GM15510 (cell line): ENCODE measurements at regions not wholly inside any gene's neighbourhood (a gene's known extent, or its start where the extent isn't known, plus 50 kb on each side); places are given as distances from the start of the nearest gene placed in this dataset.

ENCODE experiments used
- POLR2A ChIP-seq: IDR thresholded peaks from 3 replicates; pipeline ENCODE4 v1.6.1; 2011; ENCODE audit warnings: borderline replicate concordance; ENCODE audit not compliant: insufficient read length; ENCODE audit errors: extremely low read depth

DNA sequence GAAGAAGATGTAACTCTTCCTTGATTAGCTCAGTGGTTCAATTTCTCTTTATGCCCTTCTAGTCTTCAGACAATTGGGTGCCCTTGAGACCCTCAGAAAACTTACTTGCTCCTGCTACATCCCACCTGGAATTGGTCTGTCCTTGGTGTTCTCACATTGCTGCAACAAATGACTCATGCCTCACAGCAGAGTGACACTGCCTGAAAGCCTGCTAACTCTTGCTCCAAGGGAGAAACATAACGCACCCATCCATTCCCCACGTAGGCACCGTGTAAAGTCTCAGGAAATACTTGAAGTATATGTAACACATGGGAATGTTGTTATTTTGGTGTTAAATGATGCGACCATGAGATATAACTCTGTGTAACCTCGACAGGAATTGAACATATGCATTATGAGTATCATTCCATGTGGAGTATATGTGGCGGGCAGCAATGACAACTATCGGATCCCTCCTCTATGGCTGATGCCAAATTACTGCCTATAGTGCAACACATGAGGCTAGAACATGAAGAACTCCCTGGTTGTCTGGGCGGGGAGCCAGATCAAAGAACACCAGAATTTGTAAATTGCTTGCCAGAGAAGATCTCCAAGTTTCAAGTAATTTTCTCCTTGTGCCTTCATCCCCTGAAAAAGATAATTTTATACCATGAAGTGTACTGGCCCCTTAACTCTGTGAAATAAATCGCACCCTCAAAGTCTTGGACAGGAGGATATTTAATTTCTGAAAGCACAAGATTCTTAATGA lies 231.3 kb upstream of the STK26 start:
- no peak for TF ChIP-seq POLR2A

DNA sequence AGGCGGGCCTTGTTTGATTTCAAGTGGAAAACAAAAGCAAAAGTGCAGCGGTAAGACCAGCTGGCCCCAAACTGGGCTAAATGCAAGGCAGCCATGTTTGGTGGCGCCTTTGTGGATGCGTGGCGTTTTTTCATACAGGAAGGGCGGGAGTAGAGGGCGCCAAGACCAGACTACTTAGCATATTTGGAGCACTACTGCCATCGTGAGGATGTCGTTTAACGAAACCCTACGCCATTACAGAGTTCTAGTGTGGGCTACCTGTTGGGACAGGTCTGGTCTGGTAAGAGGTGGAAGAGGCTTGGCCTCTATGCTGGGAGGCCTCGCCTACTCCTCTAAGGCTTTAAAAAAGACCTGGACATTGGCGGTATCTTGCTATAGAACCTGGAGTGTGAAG lies 230.7 kb upstream of the STK26 start:
- no peak for TF ChIP-seq POLR2A

- no peak for TF ChIP-seq POLR2A
Measured at GRCh38 chrX:131792789-131793462, 230.2 kb upstream of the STK26 start.

DNA sequence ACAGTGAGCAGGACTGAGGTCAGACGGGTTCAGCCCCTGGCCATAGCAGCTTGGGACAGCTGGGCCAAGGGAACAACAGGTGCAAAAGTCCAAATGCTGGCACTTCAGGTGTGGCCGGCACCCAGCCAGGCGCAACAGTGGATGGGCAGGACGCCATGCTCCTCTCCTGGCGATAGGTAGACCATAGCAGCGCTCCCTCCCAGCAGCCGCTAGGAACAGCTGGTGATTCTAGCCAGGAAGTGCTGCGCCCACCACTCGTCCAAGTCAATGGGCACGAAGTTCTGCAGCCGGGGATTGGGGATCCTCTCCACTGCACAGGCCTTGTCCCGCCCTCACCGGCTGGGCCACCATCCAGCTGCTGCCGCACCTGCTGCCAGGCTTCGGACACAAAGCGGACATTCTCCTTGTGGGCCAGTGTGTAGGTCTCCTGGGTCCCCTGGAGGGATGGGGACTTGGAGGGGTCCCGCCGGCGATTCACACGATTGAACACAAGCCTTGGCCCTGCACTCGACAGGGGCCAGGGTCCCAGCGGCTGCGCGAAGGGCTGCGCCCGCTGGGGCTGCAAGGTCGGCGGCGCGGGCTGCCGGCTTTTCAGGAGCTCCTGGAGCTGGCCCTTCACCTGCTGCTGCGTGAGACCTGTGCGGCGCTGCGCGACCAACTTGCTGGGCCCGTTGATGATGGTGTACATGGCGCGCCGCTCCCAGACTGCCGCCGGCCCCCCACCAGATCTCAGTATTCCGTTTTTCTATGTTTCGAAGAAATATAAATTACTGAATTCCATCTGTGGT lies 227.5 kb upstream of the STK26 start:
- no peak for TF ChIP-seq POLR2A

DNA sequence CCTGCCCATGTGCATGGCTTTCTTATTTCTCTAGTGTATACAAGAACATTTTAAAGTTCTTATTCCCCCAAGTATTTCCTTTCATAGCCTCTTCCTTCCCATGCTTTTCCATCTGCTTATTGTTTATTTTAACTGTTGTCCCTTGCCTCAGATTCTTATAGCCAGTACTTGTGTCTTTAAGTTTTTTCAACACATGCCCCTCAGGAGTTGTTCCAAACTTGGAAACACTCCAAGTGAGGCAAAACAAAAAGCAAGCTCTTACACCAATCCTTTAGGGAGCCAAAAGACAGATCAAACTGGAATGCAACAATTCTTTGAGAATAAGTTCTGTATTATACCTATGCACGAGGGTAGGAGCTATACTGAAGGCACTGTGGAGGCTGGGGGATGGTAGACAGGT lies 222.0 kb upstream of the STK26 start:
- no peak for TF ChIP-seq POLR2A

GRCh38 chrX:131801911-131802310 lies 221.2 kb upstream of the STK26 start:
- TF ChIP-seq POLR2A, result no peak

DNA sequence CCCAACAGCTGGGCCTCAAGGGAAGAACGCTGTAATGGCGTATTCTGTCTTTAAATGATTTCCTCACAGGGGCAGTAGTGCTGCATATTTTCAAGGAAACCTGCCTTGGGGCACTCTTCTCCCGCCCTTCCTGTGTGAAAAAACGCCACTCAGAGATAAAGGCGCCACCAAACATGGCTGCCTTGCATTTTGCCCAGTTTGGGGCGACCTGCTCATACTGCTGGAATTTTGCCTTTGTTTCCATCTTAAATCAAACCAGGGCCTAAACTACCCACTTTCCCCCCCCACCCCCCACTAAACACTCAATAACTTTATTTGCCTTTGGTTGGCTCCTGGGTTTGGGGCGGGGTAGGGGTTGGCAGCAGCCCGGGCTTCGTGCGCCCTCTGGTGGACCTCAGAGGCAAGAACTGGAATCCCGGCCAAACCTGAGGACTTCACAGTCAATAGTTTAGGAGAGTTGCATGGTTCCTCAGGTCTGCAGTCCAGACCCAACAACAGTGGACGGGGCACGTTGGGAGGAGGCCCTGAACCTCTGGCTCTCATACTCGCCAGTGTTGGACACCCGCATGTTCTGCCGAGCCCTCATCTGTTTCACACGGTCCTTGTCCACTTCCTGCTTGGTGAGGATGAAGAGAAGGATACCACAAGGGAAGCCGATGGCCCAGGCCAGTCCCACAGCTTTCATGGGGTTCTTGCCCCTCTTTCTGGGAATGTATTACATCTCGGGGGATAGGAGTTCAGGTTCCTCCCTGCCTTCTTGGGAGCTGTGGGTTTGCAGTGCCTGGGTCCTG lies 220.1 kb upstream of the STK26 start:
- TF ChIP-seq POLR2A, result no peak

GRCh38 chrX:131812847-131813825 lies 210.0 kb upstream of the STK26 start:
- no peak for TF ChIP-seq POLR2A

- TF ChIP-seq POLR2A, result no peak
Measured at GRCh38 chrX:131816551-131817136, 206.5 kb upstream of the STK26 start.

DNA sequence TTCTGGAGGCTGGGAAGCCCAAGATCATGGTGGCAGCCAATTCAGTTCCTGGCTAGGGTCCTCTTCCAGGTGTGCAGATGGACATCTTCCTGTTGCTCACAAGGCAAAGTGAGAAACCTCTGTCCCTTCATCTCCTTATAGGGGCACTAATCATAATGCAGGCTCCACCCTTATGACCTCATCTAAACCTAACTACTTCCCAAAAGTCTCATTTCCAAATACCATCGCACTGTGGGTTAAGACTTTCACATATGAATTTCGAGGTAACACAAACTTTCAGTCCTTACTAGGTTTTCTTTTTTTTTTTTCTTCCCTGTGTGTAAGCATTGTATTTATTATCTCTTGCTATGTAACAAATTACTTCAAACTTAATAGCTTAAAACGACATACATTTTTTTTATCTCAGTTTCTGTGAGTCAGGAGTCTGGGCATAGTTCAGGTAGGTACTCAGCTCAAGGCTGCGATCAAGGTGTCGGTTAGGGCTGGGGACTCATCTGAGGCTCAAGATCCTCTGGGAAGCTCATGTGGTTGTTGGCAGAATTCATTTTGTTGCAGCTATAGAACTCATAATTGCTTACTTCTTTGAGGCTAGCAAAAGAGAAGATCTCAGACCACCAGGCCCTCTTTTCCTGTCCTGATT lies 204.7 kb upstream of the STK26 start:
- TF ChIP-seq POLR2A, result no peak

DNA sequence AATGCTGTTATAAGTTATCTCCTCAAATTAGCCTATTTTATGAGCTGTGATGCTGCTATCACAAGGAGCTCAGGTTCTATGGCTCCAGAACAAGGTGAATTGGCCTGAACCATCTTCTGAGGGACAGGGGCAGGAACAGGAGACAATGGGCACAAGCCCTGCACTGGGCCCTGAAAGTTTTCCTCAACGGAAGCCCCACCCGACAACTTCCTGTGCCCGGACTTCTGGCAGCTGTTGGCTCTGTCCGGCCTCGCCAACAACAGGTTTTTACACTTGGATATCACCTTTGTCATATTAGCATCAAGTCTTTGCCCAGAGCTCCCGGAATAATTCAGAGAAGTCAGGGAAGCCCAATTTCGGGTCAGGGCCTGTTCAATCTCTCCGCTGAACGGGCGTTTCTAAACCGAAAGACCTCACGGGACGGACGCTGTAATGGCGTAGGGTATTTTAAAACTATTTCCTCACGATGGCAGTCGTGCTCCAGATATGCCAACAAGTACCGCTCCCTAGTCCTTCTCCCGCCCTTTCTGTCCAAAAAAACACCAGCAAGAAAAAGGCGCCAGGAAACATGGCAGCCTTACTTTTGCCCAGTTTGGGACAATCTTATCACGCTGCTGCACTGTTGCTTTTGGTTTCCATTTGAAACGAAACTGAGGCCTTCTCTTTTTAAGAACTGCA lies 201.0 kb upstream of the STK26 start:
- TF ChIP-seq POLR2A, result no peak

GRCh38 chrX:131826572-131826971 lies 196.5 kb upstream of the STK26 start:
- TF ChIP-seq POLR2A, result no peak
